B cell (primary cell): ENCODE measurements at regions not wholly inside any gene's neighbourhood (a gene's known extent, or its start where the extent isn't known, plus 50 kb on each side); places are given as distances from the start of the nearest gene placed in this dataset.

Experiments
- CTCF ChIP-seq: fragments of 200-600 bp; IDR thresholded peaks from one replicate; pipeline ENCODE4 v1.8.0; 2022; ENCODE audit warnings: antibody characterized with exemption, mild to moderate bottlenecking
- EZH2 ChIP-seq: IDR thresholded peaks from 2 replicates; pipeline ENCODE4 v1.6.1; 2012; ENCODE audit warnings: borderline replicate concordance, low read depth, mild to moderate bottlenecking, moderate library complexity, low read length; ENCODE audit not compliant: insufficient read depth, poor library complexity, severe bottlenecking

- no peak for TF ChIP-seq CTCF
- TF ChIP-seq EZH2: no peak
These were observed 388.0 kb downstream of the PLPP3 start for GRCh38 chr1:56191369-56191768.
